Subcutaneous abdominal adipose tissue (tissue), 5 donors: ENCODE measurements at regions not wholly inside any gene's neighbourhood (a gene's known extent, or its start where the extent isn't known, plus 50 kb on each side); places are given as distances from the start of the nearest gene placed in this dataset.
"Not testable (repeated sequence)": the region's sequence is repeated elsewhere in the genome, so short reads cannot be mapped to it uniquely, and the experiment has no call there.

ENCODE experiments used
- H3K27ac ChIP-seq: one replicate; pipeline ENCODE4 v1.7.0; 2013; ENCODE audit warnings: low read depth, mild to moderate bottlenecking, inconsistent platforms, low read length, moderate library complexity
- H3K27me3 ChIP-seq, 5 donors: one replicate each; pipeline ENCODE4 v1.7.0; 2013; ENCODE audit warnings: low read length in 5 of 5, inconsistent platforms in 1 of 5; ENCODE audit not compliant: control insufficient read depth in 5 of 5, insufficient read depth in 4 of 5
- H3K36me3 ChIP-seq, 5 donors: one replicate each; pipeline ENCODE4 v1.7.0; 2013; ENCODE audit warnings: low read length in 5 of 5; ENCODE audit not compliant: control insufficient read depth in 5 of 5, insufficient read depth in 5 of 5
- H3K4me1 ChIP-seq, 5 donors: one replicate each; pipeline ENCODE4 v1.7.0; 2013; ENCODE audit warnings: low read length in 5 of 5, mild to moderate bottlenecking in 3 of 5, moderate library complexity in 1 of 5; ENCODE audit not compliant: control insufficient read depth in 5 of 5, insufficient read depth in 5 of 5
- H3K4me3 ChIP-seq, 5 donors: one replicate each; pipeline ENCODE4 v1.7.0; 2013; ENCODE audit warnings: low read length in 5 of 5, low read depth in 1 of 5
- H3K9ac ChIP-seq, 5 donors: one replicate each; pipeline ENCODE4 v1.7.0; 2013; ENCODE audit warnings: low read length in 5 of 5, mild to moderate bottlenecking in 4 of 5, moderate library complexity in 3 of 5
- H3K9me3 ChIP-seq, 5 donors: one replicate each; pipeline ENCODE4 v1.7.0; 2013; ENCODE audit warnings: low read length in 5 of 5; ENCODE audit not compliant: control insufficient read depth in 5 of 5
- donor health status: healthy.
- donor health status: healthy.
- donor health status: healthy.
- donor health status: healthy.
- donor health status: healthy.

DNA sequence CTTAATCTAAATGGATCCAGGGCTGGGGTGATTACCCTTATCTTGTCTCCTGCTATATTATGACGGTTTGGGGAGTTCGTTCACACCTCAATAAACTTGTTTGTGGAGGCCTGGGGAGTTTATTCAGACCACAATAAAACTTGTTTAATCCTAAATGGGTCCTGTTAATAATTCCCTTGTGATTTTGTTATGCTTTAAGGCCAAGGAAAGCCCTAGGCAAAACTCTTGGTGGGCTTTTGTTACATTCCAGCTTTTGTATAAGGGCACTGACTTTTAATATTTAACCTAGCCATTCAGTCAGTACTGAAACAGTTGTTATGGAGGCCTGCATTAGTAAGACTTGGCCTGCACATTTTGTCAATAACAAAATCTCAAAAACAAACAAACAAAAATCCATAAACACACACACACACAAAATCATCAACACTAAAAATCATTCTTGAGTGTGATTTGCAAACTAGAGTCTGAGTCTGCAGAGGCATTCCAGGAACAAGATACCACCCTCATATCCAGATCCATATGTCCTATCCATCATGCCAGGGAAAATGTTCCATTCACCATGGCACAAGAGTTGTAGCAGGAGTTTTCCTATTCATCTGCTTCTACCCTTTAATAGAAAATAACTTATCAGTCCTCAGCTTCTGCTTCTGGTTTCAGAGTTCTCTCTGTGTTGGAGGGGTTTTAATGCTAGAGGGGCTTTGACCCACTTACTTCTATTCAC, 421.7 kb downstream of the AGTPBP1 start:
- no peaks in the 10 kb centered on the region for H3K4me1 ChIP-seq
- no peaks in the 10 kb centered on the region for H3K27me3 ChIP-seq
- H3K9ac ChIP-seq: no peak overlapping the region
- H3K27ac ChIP-seq: no peak overlapping the region
- no peaks in the 10 kb centered on the region for H3K36me3 ChIP-seq
- H3K4me3 ChIP-seq: no peak overlapping the region
- peaks cover 0 to 7% (median 0%) of the 10 kb centered on the region in 5 donors for H3K9me3 ChIP-seq

DNA sequence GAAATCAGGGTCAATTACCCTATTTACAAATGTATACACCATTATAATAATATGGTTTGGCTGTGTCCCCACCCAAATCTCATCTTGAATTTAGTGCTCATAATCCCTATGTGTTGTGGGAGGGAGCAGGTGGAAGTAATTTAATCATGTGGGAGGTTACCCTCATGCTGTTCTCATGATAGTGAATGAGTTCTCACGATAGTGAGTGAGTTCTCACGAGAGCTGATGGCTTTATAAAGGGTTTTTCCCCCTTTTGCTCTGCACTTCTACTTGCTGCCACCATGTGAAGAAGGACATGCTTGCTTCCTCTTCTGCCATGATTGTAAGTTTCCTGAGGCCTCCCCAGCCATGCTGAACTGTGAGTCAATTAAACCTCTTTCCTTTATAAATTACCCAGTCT, 426.2 kb downstream of the AGTPBP1 start:
- not testable (repeated sequence) for H3K4me3 ChIP-seq, H3K36me3 ChIP-seq, H3K4me1 ChIP-seq, H3K27ac ChIP-seq, H3K9ac ChIP-seq, H3K9me3 ChIP-seq, H3K27me3 ChIP-seq

DNA sequence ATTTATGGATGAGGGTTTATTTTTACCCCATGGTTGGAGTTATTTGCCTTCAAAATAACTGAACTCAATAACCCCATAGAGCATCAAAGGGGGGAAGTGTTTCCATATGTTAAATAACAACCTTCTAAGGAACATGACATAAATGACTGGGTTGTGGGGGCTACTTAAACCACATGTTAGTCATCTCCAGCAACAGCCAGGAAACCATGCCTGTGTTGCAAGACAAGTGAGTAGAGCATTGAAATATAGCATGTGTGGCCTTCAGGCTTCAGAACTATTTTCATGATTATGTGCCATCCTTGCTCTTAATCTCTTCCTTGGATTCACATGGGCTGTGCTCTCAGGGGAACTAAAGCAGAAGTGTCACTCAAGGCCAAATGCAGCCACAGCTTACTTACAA, 431.2 kb downstream of the AGTPBP1 start:
- Histone ChIP-seq H3K9ac (no peak overlapping the region), H3K27me3 (no peaks in the 10 kb centered on the region), H3K36me3 (no peaks in the 10 kb centered on the region), H3K4me3 (no peak overlapping the region), H3K27ac (no peak overlapping the region), H3K4me1 (no peaks in the 10 kb centered on the region), H3K9me3 (peaks cover 0 to 10% (median 6%) of the 10 kb centered on the region in 5 donors)

DNA sequence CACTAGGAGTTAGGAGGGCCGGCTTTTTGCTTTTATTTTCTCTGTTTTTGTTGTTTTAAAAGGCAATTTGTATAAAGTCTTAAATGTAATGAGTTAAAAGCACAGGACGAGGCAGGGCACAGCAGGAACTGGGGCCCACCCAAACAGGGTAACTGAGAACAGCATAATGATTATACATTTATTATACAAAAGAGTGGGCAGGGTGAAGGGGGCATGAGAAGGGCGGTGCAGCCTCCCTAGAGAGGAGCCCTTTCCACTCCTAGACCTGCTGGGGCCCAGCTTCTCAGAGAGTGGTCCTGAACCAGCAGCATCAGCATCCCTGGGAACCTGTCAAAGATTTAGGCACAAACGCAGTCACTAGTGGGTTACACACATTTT, 438.0 kb downstream of the AGTPBP1 start:
- Histone ChIP-seq H3K27ac (no peak overlapping the region), H3K9me3 (no peaks in the 10 kb centered on the region), H3K4me3 (no peak overlapping the region), H3K4me1 (no peaks in the 10 kb centered on the region), H3K27me3 (peaks cover 0 to 4% (median 0%) of the 10 kb centered on the region in 5 donors), H3K9ac (no peak overlapping the region), H3K36me3 (no peaks in the 10 kb centered on the region)

DNA sequence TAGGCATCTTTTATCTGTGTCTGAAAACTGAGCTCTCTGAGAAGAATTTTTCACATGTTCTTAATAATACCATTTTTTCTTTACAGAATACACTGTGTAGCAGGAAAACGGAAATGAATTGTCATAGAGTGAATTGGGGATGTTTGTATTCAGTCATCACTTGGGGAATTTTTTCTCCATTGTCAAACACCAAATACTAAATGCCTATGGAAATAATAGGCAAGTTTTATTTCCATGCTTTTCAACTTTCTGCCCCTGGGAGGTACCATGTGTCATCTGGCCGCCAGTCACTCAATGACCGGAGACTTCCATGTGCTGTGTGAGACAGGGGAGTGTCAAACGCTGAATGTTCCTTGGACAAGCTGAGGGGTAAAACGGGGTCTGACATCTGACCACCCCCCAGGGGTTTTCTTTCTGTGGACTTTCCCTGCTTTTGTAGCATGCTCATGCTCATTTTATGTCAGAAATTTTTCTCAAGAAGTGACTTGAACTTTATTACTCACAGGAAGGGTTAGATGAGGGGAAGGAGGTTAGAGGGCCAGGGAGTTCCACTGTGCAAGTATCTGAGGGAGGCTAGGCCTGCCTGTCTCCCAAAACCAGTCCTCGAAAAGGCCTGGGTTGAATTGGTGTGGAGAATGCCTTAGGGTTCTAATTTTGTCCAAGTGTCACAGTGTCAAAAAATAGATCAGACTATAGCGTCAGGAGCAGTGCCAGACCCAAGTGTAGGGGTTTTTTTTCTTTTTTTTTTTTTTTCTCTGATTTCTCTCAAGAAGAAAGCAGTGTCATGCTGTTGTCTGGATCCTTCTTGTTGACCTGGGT, 438.6 kb downstream of the AGTPBP1 start:
- H3K4me1 ChIP-seq: no peaks in the 10 kb centered on the region
- H3K9me3 ChIP-seq: peaks cover 0 to 3% (median 0%) of the 10 kb centered on the region in 5 donors
- no peak overlapping the region for H3K9ac ChIP-seq
- H3K27me3 ChIP-seq: peaks cover 0 to 4% (median 0%) of the 10 kb centered on the region in 5 donors
- no peak overlapping the region for H3K4me3 ChIP-seq
- no peak overlapping the region for H3K27ac ChIP-seq
- no peaks in the 10 kb centered on the region for H3K36me3 ChIP-seq

DNA sequence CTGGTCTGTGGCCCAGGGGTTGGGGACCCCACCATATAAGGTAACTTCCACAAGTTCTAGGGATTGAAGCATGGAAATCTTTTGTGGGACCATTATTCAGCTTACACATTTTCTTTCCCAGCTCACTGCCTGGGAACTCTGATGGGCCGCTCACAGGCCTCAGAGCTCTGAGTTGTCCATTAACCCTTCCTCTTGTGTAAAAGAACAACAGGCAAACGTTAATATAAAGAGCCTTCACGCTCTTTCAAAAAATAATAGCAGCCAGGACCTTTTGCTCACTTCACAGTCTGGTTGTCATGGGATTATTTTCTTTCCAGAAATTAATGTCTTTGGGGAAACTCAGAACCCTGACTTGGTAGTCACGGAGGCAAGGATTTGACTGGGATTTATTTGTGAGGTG, 443.3 kb downstream of the AGTPBP1 start:
- Histone ChIP-seq H3K9ac (no peak overlapping the region), H3K27ac (no peak overlapping the region), H3K4me1 (no peaks in the 10 kb centered on the region), H3K9me3 (peaks cover 0 to 14% (median 6%) of the 10 kb centered on the region in 5 donors), H3K4me3 (no peak overlapping the region), H3K36me3 (no peaks in the 10 kb centered on the region), H3K27me3 (peaks cover 0 to 4% (median 0%) of the 10 kb centered on the region in 5 donors)

DNA sequence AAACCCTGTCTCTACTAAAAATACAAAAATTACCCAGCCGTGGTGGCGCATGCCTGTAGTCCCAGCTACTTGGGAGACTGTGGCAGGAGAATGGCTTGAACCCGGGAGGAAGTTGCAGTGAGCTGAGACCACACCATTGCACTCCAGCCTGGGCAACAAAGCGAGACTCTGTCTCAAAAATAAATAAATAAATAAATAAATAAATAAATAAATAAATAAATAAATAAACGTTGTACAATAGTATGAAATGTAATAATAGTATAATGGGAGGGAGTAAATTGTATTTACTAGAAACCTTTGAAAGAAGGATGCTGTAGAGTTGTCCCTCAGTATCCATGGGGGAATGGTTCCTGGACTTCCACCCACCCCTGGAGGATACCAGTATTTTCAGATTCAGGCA, 446.5 kb downstream of the AGTPBP1 start:
- H3K4me3 ChIP-seq, H3K36me3 ChIP-seq, H3K27me3 ChIP-seq, H3K27ac ChIP-seq, H3K9ac ChIP-seq, H3K4me1 ChIP-seq: not testable (repeated sequence)
- H3K9me3 ChIP-seq: peaks cover 0 to 14% (median 6%) of the 10 kb centered on the region in 5 donors

DNA sequence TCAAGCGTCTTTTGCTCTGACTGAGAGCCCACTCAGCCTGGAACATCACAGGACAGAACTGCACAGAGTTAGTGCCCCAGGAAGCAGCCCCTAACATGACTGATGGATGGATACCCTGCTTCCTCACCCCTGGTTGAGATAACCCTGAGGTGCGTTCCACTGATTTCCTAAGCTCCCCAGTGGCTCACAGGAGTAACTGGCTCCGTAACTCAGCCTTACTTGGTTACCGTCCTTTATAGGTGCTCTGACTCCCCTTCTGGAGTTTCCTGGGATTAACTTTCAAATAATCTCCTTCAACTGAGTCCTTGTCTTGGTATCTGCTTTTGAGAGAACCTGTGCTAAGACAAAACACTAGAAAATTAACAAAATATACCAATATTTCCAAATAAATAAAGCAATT, 449.5 kb downstream of the AGTPBP1 start:
- peaks cover 0 to 2% (median 0%) of the 10 kb centered on the region in 5 donors for H3K27me3 ChIP-seq
- no peak overlapping the region for H3K27ac ChIP-seq
- H3K9me3 ChIP-seq: peaks cover 0 to 3% (median 0%) of the 10 kb centered on the region in 5 donors
- H3K36me3 ChIP-seq: no peaks in the 10 kb centered on the region
- no peak overlapping the region for H3K9ac ChIP-seq
- no peaks in the 10 kb centered on the region for H3K4me1 ChIP-seq
- no peak overlapping the region for H3K4me3 ChIP-seq

DNA sequence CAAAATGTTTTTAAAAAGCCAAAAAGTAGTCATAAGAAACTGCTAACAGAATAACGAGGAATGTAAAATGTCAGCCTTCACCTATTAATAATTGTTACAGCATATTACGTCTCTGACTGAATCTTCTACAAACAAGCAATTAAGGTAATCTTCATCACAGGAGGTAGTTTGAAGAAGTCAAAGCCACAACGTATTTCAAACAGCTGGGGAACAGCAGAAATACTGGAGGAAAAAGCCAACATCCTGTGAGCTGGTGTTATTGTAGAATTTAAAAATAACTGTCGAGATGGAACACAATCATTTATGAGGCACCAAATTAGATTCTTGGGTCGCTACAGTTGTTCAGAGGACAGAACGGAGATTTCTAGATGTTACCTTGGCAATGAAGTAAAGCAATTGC, 450.5 kb downstream of the AGTPBP1 start:
- Histone ChIP-seq H3K4me1 (no peaks in the 10 kb centered on the region), H3K27me3 (peaks cover 0 to 2% (median 0%) of the 10 kb centered on the region in 5 donors), H3K9ac (no peak overlapping the region), H3K27ac (no peak overlapping the region), H3K9me3 (no peaks in the 10 kb centered on the region), H3K36me3 (no peaks in the 10 kb centered on the region), H3K4me3 (no peak overlapping the region)

DNA sequence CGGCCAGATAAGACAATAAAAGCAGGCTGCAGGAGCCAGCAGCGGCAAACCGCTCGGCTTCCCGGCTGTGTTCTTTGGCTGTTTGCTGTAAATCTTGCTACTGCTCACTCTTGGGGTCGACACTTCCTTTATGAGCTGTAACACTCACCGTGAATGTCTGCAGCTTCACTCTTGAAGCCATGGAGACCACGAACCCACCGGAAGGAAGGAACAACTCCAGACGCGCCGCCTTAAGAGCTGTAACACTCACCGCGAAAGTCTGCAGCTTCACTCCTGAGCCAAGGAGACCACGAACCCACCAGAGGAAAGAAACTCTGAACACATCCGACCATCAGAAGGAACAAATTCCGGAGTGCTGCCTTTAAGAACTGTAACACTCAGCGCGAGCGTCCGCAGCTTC, 451.7 kb downstream of the AGTPBP1 start:
- no peaks in the 10 kb centered on the region for H3K4me1 ChIP-seq
- no peak overlapping the region for H3K27ac ChIP-seq
- H3K27me3 ChIP-seq: peaks cover 0 to 2% (median 0%) of the 10 kb centered on the region in 5 donors
- no peaks in the 10 kb centered on the region for H3K36me3 ChIP-seq
- no peaks in the 10 kb centered on the region for H3K9me3 ChIP-seq
- no peak overlapping the region for H3K9ac ChIP-seq
- no peak overlapping the region for H3K4me3 ChIP-seq
